HepG2 (cell line): ENCODE measurements at regions not wholly inside any gene's neighbourhood (a gene's known extent, or its start where the extent isn't known, plus 50 kb on each side); places are given as distances from the start of the nearest gene placed in this dataset.

Experiments used
- AGO1 ChIP-seq: fragments of 200-400 bp; formaldehyde crosslinking; IDR thresholded peaks from 2 replicates; pipeline ENCODE4 v1.6.1; 2017; ENCODE audit warnings: mild to moderate bottlenecking, low read depth, low read length, moderate library complexity; ENCODE audit not compliant: poor library complexity, severe bottlenecking
- CBFB ChIP-seq: sonication (generic); formaldehyde crosslinking; IDR thresholded peaks from 2 replicates; pipeline ENCODE4 v1.4.0; 2020; ENCODE audit warnings: missing genetic modification reagents
- FOXC1 ChIP-seq: sonication (generic); formaldehyde crosslinking; IDR thresholded peaks from 2 replicates; pipeline ENCODE4 v1.8.0; 2022; ENCODE audit warnings: mild to moderate bottlenecking, missing genetic modification reagents, borderline replicate concordance
- FOXK1 ChIP-seq: sonication (generic); formaldehyde crosslinking; IDR thresholded peaks from 2 replicates; pipeline ENCODE4 v1.4.0; 2020; ENCODE audit warnings: low read depth, missing genetic modification reagents, borderline replicate concordance
- HMG20B ChIP-seq: conservative IDR thresholded peaks from 2 replicates; pipeline ENCODE4 v1.6.1; 2016; ENCODE audit warnings: missing genetic modification reagents, missing compliant biosample characterization
- KAT8 ChIP-seq: IDR thresholded peaks from 2 replicates; pipeline ENCODE4 v1.6.1; 2016; ENCODE audit warnings: missing genetic modification reagents, missing compliant biosample characterization
- KLF9 ChIP-seq: IDR thresholded peaks from 2 replicates; pipeline ENCODE4 v1.6.1; 2016; ENCODE audit warnings: low read depth
- MED13 ChIP-seq: sonication (generic); formaldehyde crosslinking; IDR thresholded peaks from 2 replicates; pipeline ENCODE4 v1.5.0; 2020; ENCODE audit warnings: missing genetic modification reagents
- PHF21A ChIP-seq: sonication (generic); formaldehyde crosslinking; IDR thresholded peaks from 2 replicates; pipeline ENCODE4 v1.5.0; 2020; ENCODE audit warnings: mild to moderate bottlenecking, missing genetic modification reagents
- POLR2AphosphoS5 ChIP-seq: IDR thresholded peaks from 2 replicates; pipeline ENCODE4 v1.6.1; 2012; ENCODE audit warnings: low read depth, low read length
- REXO4 ChIP-seq: sonication (generic); formaldehyde crosslinking; IDR thresholded peaks from 2 replicates; pipeline ENCODE4 v1.8.0; 2022; ENCODE audit warnings: missing genetic modification reagents, mild to moderate bottlenecking, borderline replicate concordance
- ZBTB7B ChIP-seq: sonication (generic); formaldehyde crosslinking; IDR thresholded peaks from 2 replicates; pipeline ENCODE4 v1.4.0; 2020; ENCODE audit warnings: missing genetic modification reagents
- ZFP36 ChIP-seq: fragments of 150-350 bp; IDR thresholded peaks from 2 replicates; pipeline ENCODE4 v1.6.1; 2018; ENCODE audit warnings: borderline replicate concordance, low read length, low read depth; ENCODE audit not compliant: partially characterized antibody
- ZFP62 ChIP-seq: sonication (generic); formaldehyde crosslinking; IDR thresholded peaks from 2 replicates; pipeline ENCODE4 v1.4.0; 2020; ENCODE audit warnings: missing genetic modification reagents
- ZNF124 ChIP-seq: sonication (generic); formaldehyde crosslinking; IDR thresholded peaks from 2 replicates; pipeline ENCODE4 v1.4.0; 2020; ENCODE audit warnings: missing genetic modification reagents
- ZNF234 ChIP-seq: sonication (generic); formaldehyde crosslinking; conservative IDR thresholded peaks from 2 replicates; pipeline ENCODE4 v1.5.1; 2020; ENCODE audit warnings: mild to moderate bottlenecking, missing genetic modification reagents
- ZNF749 ChIP-seq: sonication (generic); formaldehyde crosslinking; IDR thresholded peaks from 2 replicates; pipeline ENCODE4 v1.8.0; 2022; ENCODE audit warnings: mild to moderate bottlenecking, missing genetic modification reagents, moderate library complexity, borderline replicate concordance
- ZNF780A ChIP-seq: sonication (generic); formaldehyde crosslinking; IDR thresholded peaks from 2 replicates; pipeline ENCODE4 v1.8.0; 2022; ENCODE audit warnings: mild to moderate bottlenecking, missing genetic modification reagents, moderate library complexity
- TF ChIP-seq, protein P1 (sequence below): sonication (generic); formaldehyde crosslinking; IDR thresholded peaks from 2 replicates; pipeline ENCODE4 v1.4.0; 2020; ENCODE audit warnings: missing genetic modification reagents, mild to moderate bottlenecking, borderline replicate concordance
- TF ChIP-seq, protein P2 (sequence below): sonication (generic); formaldehyde crosslinking; IDR thresholded peaks from 2 replicates; pipeline ENCODE4 v1.5.0; 2020; ENCODE audit warnings: missing genetic modification reagents
- TF ChIP-seq, protein P3 (sequence below): sonication (generic); formaldehyde crosslinking; IDR thresholded peaks from 2 replicates; pipeline ENCODE4 v1.8.1; 2022; ENCODE audit warnings: low read depth, mild to moderate bottlenecking, missing genetic modification reagents
- TF ChIP-seq, protein P4 (sequence below): fragments of 450-650 bp; IDR thresholded peaks from 2 replicates; pipeline ENCODE4 v1.6.1; 2017; ENCODE audit warnings: mild to moderate bottlenecking

DNA sequence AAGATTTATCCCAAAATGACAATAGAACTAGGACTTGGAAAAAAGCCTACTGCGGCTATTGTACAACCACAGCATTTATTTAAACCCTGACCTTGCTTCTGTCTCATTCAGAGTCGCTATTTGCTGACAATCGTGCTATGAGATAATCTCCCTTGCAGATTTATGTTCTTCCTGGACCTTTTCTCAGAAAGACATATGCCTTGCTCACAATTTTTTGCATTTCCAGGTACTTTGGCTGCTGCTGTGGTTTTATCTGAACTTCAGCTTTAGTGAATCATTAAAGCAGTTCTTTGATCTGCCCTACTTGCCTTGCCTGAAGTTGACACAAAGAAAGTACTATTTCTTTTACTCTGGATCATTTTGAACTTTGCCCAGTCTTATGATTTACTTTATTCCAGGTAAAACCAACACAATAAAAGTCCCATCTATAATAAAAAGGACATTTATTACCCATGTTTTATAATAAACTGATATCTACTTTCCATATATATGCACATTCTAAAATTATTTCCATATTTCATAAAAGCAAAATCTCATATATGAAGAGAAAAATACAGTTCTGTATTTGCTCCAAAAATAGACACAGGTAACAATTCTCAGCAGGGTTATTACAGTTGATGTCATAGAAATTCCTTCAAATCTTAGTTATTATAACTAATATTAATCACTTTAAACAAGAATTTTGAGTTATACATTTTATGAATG, 63.4 kb upstream of the CARD18 start (continued):
- TF ChIP-seq CBFB (CRISPR knock-in tag) (peak; percentile 71; the same call in 1 of the 2 replicates), ZNF749 (CRISPR knock-in tag) (no peak), MED13 (CRISPR knock-in tag) (peak; percentile 58; the same call in 1 of the 2 replicates), ZNF124 (no peak), ZFP36 (no peak), PHF21A (CRISPR knock-in tag) (peak; percentile 72; the same call in 1 of the 2 replicates), KAT8 (peak; percentile 52; the same call in 1 of the 2 replicates), AGO1 (no peak), POLR2AphosphoS5 (no peak), FOXK1 (CRISPR knock-in tag) (peak; percentile 57; the same call in 1 of the 2 replicates), ZNF780A (CRISPR knock-in tag) (no peak), FOXC1 (CRISPR knock-in tag) (no peak), REXO4 (CRISPR knock-in tag) (no peak), KLF9 (CRISPR knock-in tag) (no peak), ZFP62 (no peak), ZNF234 (CRISPR knock-in tag) (no peak), ZBTB7B (CRISPR knock-in tag) (no peak), HMG20B (peak; percentile 76; the same call in 1 of the 2 replicates)
- TF ChIP-seq, protein P1, sequence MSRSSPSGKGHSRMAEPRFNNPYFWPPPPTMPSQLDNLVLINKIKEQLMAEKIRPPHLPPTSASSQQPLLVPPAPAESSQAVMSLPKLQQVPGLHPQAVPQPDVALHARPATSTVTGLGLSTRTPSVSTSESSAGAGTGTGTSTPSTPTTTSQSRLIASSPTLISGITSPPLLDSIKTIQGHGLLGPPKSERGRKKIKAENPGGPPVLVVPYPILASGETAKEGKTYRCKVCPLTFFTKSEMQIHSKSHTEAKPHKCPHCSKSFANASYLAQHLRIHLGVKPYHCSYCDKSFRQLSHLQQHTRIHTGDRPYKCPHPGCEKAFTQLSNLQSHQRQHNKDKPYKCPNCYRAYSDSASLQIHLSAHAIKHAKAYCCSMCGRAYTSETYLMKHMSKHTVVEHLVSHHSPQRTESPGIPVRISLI = peak; percentile 68; the same call in 1 of the 2 replicates
- TF ChIP-seq, protein P2, sequence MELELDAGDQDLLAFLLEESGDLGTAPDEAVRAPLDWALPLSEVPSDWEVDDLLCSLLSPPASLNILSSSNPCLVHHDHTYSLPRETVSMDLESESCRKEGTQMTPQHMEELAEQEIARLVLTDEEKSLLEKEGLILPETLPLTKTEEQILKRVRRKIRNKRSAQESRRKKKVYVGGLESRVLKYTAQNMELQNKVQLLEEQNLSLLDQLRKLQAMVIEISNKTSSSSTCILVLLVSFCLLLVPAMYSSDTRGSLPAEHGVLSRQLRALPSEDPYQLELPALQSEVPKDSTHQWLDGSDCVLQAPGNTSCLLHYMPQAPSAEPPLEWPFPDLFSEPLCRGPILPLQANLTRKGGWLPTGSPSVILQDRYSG (CRISPR knock-in tag) = no peak
- TF ChIP-seq, protein P3, sequence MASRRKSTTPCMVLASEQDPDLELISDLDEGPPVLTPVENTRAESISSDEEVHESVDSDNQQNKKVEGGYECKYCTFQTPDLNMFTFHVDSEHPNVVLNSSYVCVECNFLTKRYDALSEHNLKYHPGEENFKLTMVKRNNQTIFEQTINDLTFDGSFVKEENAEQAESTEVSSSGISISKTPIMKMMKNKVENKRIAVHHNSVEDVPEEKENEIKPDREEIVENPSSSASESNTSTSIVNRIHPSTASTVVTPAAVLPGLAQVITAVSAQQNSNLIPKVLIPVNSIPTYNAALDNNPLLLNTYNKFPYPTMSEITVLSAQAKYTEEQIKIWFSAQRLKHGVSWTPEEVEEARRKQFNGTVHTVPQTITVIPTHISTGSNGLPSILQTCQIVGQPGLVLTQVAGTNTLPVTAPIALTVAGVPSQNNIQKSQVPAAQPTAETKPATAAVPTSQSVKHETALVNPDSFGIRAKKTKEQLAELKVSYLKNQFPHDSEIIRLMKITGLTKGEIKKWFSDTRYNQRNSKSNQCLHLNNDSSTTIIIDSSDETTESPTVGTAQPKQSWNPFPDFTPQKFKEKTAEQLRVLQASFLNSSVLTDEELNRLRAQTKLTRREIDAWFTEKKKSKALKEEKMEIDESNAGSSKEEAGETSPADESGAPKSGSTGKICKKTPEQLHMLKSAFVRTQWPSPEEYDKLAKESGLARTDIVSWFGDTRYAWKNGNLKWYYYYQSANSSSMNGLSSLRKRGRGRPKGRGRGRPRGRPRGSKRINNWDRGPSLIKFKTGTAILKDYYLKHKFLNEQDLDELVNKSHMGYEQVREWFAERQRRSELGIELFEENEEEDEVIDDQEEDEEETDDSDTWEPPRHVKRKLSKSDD (CRISPR knock-in tag) = no peak
- TF ChIP-seq, protein P4, sequence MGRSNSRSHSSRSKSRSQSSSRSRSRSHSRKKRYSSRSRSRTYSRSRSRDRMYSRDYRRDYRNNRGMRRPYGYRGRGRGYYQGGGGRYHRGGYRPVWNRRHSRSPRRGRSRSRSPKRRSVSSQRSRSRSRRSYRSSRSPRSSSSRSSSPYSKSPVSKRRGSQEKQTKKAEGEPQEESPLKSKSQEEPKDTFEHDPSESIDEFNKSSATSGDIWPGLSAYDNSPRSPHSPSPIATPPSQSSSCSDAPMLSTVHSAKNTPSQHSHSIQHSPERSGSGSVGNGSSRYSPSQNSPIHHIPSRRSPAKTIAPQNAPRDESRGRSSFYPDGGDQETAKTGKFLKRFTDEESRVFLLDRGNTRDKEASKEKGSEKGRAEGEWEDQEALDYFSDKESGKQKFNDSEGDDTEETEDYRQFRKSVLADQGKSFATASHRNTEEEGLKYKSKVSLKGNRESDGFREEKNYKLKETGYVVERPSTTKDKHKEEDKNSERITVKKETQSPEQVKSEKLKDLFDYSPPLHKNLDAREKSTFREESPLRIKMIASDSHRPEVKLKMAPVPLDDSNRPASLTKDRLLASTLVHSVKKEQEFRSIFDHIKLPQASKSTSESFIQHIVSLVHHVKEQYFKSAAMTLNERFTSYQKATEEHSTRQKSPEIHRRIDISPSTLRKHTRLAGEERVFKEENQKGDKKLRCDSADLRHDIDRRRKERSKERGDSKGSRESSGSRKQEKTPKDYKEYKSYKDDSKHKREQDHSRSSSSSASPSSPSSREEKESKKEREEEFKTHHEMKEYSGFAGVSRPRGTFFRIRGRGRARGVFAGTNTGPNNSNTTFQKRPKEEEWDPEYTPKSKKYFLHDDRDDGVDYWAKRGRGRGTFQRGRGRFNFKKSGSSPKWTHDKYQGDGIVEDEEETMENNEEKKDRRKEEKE = no peak
